Hindlimb muscle (tissue), 1 donor: ENCODE measurements at regions not wholly inside any gene's neighbourhood (a gene's known extent, or its start where the extent isn't known, plus 50 kb on each side); places are given as distances from the start of the nearest gene placed in this dataset.

Source experiments
- DNase-seq: peaks from one replicate; pipeline ENCODE4 v3.0.0-alpha.2; 2013

DNA sequence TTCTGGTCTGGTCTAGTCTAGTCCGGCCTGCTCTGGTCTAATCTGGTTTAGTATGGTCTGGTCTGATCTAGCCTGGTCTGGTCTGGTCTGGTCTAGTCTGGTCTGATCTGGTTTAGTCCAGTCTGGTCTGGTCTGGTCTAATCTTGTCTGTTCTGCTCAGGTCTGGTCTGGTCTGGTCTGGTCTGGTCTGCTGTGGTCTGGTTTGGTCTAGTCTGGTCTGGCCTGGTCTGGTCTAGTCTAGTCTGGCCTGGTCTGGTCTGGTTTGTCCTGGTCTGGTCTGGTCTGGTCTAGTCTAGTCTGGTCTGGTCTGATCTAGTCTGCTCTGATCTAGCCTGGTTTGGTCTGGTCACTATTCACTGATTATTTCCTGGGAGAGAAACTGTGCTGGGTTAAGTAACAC is 84.1 kb upstream of the PRR23E start:
- no peak for DNase-seq

DNA sequence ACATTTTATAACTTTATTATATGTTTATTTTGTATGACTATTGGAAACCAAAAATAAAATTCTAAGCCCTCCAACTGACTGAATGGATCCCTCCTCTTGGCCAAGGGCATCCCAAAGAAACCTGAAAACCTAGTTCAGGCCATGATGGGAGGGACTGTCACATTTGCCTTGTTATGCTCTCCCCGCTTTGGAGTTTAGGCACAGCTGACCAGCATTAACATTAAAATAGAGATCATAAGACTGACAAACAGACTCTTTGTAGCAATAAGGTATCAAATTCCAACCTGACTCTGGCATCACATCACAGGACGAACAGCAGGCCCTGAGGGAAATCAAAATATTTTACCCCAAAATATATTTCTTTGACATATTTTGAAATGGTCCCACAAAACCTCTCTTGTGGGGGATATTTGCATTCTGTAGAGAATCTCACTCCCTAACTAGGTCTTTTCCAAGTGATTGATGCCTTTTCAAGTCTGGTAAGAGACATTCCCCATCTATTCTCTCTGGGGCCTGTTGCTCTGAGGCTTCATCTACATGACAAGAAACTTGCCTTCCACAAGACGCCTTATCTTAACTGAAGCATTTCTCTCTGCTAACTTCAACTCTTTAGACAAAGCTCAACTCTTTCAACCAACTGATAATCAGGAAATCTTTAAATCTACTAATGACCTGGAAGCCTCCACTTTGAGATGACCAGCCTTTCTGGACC is 81.8 kb upstream of the PRR23E start:
- no peak for DNase-seq

DNA sequence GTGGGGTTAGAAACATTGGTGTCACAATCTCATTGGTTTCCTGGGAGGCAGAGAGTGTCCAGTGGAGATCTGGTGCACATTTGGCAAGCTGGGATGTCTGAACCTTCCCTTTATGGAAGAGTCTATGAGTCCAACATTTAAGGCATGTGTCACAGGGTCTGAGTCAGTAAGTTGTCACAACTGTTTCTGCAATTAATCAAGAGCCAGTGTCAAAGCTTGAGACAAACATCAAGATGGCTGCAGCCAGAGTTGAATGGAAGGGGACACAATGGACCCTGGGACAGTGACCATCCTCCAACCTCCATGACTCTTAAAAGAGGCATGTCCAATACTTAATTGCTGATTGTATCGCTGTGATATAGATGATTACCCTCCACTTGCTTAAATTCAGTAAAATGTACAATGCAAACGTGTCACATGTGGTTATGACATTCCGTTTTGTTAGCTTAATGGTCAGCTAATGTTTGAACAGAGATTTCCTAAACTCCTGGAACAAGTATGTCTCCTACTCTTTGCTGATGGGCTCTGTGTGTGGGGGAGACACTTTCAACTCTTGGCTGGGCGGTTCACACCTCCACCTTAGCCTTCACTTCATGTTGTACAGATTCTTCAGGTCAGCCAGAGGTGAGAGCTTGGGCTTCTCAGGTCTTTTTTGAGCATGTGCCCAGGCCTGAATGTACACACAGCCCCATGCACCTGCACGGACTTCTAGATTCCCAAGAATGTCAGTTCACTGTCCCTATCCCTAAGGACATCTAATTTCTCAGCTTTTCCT is 79.9 kb upstream of the PRR23E start:
- no peak for DNase-seq

DNA sequence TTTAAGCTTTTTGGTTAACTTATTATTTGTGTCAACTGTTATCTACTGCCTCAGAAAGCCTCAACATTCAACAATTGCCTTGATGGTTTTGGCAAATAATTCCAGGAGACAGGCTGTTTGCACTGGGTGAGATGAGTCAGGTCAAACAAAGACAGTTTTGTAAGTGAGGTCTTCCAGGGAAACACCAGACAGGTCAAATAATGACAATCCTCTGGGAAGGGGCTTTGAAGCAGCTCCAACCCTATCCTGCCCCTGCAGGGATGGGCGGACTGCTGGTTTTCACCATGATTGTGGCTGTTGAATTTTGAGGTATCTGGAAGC is 79.4 kb upstream of the PRR23E start:
- DNase-seq = no peak

DNA sequence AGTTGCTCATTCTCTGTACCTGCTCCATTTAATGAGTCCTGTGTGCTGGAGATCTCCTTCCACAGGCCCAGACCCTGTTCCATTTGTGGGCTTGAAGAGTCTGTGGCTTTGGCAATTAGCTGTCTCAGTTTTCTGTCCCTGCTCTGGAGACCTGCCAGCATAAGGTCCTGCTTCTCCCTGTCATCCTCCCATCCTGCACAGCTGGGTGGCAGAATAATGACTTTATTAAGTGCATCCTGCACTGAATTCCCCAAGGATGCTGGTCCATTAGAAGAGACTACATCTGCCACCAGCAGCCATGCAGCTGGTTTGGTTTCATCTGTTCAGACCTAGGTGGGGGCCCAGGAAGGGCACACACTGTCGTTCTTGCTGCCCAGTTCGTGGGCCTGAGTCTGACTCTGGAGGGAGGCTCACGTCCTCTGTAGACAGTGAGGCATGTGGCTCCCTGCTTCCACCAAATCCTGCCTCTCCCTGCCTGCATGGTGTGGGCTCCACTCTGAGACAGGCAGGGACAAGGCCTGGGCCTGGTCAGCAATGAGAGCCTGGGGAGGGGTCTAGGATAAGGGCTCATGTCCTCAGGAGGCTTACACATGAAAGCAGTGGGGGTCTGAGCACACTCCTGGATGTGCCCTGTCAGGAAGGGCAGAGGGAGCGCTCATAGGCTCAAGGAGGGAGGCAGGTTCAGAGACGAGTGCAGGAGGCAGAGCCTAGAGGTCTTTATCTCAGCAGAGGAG is 78.4 kb upstream of the PRR23E start:
- DNase-seq = no peak

DNA sequence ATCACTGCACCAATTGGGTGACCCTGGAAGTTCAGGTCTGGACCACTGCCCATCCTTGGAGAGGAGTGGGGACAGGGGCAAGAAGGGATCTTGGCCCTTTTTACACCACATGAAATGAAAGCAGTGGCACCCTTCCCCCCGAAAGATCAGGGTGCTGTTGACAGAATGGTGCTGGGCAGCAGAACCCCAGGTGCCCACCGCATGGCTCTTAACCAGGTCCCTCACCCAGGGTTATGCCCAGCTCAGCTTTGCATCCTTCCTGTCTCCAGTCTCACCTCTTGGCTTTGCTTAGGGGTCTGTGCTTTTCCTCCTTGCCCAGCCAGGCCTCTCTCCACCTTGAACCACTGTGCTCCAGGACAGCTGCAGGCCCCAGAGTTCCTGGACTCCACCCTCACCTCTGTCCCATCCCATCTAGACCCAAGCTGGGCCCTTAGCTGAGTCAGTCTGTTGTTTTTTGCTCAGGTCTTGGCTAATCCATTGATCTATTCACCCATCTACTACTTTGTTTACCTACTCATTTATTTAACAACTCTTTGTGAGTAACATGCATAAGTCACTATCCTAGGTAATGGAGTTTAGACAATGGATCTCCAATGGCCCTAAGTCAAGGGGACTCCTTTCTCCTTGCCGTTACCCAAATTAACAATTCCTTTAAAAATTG is 77.1 kb upstream of the PRR23E start:
- no peak for DNase-seq

DNA sequence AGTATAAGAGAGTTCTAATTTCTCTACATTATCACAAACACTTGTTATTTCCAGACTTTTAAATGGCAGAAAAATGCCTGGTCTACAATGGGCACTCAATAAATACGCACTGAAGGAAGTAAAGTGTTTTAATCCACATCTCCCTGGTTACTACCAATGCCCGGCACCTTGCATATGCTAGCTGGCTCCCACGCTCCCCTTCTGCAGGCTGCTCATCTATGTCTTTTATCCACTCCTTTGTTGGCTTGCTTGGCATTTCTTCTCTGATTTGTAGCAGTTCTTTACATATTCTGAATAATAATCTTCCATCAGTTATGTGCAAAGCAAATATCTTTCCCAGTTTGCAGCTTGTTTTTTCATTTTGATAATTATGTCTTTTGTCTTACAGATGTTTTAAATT is 74.6 kb upstream of the PRR23E start:
- DNase-seq = no peak

DNA sequence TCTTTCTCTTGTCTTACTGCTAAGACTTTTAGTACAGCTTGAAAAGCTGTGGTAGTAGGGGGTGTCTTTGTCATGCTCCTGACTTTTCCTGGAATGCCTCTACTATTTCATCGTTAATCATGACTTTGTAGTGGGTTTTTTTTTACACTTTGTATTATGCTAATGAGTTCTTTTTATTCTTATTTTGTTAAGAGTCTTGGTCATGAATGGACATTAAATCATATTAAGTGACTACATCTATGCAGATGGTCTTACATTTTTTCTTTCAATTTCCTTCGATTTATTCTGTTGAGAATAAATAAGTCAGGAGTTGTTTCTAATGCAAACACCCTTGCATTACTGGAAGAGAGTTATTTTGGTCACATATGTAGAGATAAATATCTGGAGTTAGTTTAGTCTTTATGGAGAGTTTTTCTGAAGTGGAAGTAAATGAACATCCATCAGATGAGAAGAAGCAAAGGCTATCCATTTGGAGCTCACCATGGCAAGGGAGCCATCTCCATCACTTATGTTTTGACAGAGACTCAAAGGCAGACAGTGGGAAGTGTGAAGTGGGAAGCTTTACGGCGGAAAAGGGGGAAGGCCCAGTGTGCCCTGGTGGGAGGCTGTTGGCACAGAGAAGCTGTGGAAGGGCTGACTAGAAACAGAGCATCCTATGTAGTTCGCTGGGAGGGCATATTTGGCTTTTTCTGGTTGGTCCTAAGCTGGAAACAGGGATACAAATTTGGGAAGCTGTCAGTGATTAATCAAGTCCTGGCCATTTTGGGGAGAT is 73.1 kb upstream of the PRR23E start:
- no peak for DNase-seq

DNA sequence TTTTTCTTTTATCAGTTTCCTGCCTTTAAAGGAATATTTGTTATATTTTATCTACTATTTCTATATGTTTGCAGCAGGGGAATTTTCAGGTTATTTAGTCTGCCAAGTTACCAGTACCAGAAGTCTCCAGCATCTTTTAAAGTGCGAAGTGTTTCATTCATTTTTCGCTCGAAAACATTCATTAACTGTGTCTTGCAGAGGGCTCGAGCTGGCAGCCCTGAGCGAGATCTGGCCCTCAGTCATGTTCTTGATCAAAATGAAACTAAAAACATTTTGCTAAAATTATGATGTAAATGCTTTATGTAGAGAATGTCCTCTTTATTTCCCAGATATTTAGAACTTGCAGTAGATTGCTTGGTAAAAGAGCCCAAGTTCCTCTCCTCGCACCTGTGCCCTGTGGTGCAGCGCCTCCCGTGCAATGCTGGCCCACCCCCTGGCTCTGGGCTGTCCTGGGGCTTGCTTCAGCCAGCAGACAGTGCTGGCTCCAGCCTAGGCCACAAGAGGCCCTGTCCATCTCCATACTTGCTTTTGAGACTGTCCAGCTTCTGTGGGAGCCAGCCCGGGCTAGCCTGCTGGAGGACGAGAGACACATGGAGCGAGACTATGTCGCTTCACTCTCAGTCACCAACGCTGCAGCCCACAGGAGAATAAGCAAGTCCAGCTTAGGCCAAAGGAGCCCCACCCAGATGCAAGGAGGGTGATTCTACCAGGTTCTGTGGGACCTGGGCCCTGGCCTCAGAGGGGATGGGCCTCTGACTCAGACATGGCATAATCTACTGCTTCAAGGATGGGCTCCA is 71.9 kb upstream of the PRR23E start:
- DNase-seq = no peak

DNA sequence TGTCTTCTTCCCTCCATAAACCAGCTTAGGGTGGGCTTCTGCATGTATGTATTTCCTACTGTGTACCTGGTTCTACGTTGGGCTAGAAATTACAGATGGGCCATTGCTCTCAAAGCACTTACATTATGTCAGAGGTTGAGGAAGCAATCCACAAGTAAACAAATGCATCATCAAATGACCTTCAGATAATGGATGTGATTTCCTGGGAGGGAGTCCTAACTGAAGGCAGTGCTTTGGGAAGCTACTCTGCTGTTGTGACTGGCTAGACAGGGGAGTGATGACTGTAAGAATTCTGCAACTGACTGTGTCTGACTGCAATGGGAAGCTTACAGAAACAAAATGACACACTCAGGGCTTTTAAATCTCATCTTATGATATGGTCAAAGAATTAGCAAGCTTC is 71.0 kb upstream of the PRR23E start:
- DNase-seq = no peak

DNA sequence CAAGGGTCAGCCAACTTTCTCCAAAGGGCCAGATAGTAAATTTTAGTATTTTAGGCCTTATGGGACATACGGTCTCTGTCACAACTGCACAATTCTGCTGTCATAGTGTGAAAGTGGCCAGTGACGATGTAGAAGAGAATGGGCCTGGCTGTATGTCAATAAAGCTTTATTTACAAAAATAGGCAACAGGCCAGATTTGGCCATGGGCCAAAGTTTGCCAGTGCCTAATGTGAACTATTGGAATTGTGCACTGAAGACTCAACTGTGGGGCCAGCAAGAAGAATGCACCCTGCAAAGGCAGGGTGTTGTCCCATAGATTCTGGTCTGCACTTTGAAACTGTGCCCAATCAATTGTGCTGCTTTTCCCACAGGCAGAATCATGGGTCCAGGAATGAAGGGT is 69.4 kb upstream of the PRR23E start:
- no peak for DNase-seq

DNA sequence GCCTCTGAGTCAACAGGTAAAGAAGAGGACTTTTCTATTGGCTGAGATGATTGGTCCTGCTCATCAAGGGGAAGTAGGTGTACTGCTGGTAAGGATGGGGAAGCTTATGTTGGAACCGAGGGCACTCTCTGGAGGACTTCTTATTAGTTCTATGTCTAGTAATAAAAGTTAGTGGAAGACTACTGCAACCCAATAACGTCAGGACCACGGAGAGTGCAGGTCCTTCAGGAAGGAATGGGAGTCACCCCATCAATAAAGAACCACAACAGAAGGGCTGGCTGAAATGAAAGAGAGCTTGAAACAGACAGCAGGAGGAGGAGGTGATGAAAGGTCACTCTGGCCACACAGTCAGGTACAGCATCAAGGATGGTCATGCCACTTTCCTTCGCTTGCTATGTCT is 68.8 kb upstream of the PRR23E start:
- no peak for DNase-seq

DNA sequence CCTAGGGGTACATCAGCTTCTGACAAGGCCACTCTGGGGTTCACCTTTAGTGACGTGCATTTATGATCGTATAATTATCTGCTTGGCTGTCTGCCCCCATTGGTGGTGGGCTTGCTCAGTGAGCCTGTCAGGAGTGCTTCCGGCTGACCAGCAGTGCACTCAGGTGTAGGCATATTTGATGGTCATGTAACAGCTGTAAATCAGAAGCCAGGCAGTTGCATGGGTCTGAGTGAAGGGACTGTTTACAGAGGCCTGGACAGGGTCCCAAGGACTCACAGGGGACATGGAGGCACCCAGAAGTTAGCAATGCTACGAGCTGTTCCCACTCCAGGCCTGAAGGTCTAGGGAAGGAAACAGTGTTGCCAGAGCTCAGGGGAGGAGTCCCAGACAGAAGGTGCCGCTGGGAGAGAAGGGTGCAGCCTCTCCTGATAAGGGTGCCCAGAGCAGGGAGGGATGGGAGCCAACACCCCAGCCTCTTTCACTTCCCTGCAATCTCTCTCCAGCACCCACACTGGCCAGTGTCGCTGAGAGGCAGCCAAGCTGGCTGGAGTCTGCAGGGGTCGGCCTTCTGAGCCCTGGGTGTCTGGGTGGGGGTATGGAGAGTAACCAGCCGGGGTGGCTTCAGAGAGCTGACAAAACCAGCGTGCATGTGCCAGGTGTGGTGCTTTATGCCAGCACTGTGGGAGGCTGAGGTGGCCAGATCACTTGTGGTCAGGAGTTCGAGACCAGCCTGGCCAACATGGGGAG is 61.3 kb upstream of the PRR23E start:
- no peak for DNase-seq

DNA sequence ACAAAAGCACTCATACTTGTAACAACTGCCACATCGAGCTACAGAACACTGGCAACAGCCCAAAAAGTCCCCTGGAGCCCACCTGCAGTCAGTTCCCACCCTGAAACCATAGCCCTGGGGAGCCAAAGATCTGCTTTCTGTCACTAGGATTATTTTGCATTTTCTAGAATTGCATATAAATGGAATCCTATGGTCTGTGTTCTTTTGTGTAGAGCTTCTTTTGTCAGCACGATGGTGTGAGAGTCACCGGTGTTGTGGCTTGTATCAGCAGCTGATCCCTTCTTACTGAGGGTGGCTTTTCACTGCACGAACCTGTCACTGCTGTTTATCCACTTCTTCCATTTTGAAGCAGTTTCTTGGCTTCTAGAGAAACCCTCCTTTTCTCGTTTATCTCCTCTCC is 60.1 kb upstream of the PRR23E start:
- DNase-seq = no peak

DNA sequence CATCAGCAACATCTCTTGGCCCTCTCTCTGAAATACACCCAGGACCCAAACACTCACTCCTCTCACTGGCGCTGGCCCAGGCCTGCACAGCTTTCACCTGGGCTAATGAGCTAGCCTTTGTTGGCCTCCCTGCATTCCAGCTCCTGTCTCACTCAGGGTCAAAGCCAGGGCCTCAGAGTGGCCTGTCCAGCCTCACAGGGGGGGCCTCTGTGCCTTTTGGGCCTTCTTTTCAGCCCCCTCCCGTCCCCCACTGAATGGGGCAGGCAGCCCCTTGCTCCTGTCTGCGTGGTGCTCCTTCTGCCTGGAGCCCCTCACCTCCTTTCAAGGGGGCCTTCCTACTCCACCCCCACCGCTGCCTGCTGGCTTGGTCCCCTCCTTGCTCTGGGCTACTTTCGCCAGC is 59.0 kb upstream of the PRR23E start:
- DNase-seq = no peak

DNA sequence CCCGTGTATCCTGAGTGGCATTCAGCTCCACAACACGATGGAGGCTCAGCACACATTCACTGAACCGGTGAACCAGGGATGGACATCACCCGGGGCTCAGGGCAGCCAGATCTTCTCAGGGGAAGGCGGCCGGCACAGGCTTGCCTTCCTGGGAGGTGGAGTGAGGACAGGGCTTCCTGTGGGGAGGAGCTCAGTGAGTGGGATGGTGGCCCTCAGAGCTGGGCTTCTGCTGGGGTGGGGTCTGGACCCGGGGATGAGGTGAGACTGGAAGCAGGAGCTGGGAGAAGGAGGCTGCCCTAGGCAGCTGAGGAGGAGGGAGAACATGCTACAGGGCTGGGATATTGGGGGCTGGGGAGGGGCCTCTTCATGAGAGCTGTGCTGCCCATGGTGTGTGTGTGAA is 58.5 kb upstream of the PRR23E start:
- DNase-seq = no peak

DNA sequence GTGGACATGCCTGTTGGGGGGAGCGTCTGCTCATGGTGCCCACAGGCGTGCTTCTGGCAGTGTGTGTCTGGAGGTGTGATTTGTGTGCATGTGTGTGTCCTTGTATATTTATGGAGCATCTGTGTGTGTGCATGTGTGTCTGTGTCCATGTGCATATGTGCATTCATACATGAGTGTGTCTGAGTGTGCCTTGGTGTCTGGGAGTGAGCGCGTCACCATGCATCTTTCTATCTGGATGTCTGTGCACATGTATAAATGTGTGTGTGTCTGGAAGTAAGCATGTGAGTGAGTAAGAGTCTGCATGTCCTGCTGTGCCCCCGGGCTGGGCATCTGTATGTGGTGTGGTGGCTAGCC is 58.1 kb upstream of the PRR23E start:
- DNase-seq = no peak

DNA sequence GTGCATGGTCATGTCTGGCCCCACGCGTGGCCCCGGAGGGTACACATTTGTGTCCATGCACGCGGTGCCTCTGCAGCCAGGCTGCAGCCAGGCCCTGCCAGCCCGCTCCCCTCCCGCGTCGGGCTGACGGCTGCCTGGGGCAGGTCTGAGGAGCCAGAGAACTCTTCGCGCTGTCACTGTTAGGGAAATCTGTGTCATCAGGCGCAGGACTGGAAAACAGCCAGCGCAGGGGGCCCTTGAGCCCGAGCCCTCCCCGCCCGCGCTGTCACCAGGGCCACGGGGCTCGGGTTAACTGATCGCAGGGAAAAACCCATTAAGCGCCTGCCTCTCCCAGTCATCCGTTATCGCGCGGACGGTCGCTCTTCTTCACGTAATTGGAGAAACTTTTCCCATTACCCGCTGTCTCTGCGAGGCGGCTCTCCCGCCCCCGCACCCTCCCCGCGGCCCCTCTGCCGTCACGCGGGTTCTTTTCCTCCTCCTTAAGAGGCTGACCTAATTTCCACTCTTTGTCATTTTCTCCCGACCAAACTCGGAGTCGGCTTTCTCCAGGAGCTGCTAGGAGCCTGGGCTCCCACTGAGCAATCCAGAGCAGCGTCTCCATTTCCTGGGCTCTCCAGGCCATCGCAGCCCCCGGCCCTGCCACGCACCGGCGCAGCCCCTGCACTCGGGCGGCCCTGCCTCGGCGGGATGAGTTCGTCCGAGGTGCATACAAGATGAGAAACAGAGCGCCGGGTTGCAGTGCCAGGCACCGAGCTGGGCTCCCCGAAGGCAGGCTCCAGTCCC is 57.5 kb upstream of the PRR23E start:
- peak; percentile 59 for DNase-seq

DNA sequence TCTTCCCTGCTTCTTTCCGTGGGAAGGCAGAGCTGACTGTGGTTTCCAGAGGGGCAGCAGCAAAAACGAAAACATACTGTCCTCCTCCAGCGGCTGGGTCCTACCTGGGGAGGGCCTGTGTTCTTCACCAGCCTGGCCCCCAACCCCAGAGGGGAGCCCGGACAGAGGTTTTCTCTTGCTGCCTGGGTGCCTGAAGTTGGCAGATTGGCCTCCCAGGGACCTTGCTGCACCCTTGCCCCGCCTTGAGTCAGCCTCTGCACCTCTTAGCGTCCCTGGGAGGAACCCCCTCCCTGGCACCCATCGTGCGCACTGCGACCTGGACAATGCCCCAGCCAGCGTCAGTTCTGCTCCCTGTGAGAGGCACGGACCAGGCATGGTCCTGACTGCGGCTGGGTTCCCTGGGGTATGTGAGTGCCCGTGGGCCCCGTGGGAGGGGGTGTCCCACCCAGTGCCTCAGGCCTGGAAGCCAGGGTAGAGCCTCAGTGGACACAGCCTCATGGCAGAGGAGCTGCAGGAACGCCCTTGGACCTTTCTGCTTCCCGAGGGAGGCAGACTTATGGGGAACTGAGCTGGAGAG is 56.8 kb upstream of the PRR23E start:
- DNase-seq = no peak

DNA sequence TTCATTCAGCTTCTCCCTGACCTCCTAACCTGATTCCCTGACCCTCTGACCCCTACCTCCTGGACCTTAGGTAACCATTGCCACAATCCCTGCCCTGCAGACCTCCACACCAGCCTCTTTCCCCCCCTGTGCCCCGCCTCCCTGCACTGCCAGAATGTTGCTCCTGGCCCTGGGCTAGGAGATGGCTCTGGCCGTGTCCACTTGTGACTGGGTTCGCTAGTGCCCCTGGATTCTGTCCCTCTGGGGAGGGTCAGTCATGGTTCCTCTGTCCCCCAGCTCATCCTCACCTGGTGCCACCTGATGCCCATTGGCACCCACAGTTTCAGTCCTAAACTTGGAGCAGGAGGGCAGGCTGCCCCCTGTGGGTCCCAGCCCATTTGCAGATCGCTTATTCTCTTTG is 56.2 kb upstream of the PRR23E start:
- DNase-seq = no peak
